Fibroblast of villous mesenchyme (primary cell): ENCODE measurements at regions not wholly inside any gene's neighbourhood (a gene's known extent, or its start where the extent isn't known, plus 50 kb on each side); places are given as distances from the start of the nearest gene placed in this dataset.

Source experiments
- DNase-seq: peaks from one replicate; pipeline ENCODE4 v3.0.0-alpha.2; 2010; ENCODE audit warnings: low read depth
- H3K4me3 ChIP-seq: 2 replicates; pipeline ENCODE4 v1.5.1; 2011; ENCODE audit warnings: low read depth, mild to moderate bottlenecking, low read length
- TF ChIP-seq, protein P1 (sequence below): IDR thresholded peaks from 2 replicates; pipeline ENCODE4 v1.5.1; 2012; ENCODE audit warnings: low read depth, mild to moderate bottlenecking, low read length; ENCODE audit not compliant: insufficient read depth

DNA sequence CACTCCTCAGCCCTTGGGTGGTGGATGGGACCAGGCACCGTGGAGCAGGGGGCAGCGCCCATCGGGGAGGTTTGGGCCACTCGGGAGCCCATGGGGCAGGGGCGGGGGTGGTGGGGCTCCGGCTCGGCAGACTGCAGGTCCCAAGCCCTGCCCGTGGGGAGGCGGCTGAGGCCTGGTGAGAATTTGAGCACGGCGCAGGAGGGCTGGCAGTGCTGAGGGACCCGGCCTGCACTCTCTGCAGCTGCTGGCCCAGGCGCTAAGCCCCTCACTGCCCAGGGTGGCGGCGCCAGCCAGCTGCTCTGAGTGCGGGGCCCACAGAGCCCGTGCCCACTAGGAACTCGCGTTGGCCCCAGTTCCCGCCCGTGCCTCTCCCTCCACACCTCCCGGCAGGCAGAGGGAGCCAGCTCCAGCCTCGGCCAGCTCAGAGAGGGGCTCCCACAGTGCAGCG is 182.1 kb upstream of the OPRM1 start:
- TF ChIP-seq, protein P1, sequence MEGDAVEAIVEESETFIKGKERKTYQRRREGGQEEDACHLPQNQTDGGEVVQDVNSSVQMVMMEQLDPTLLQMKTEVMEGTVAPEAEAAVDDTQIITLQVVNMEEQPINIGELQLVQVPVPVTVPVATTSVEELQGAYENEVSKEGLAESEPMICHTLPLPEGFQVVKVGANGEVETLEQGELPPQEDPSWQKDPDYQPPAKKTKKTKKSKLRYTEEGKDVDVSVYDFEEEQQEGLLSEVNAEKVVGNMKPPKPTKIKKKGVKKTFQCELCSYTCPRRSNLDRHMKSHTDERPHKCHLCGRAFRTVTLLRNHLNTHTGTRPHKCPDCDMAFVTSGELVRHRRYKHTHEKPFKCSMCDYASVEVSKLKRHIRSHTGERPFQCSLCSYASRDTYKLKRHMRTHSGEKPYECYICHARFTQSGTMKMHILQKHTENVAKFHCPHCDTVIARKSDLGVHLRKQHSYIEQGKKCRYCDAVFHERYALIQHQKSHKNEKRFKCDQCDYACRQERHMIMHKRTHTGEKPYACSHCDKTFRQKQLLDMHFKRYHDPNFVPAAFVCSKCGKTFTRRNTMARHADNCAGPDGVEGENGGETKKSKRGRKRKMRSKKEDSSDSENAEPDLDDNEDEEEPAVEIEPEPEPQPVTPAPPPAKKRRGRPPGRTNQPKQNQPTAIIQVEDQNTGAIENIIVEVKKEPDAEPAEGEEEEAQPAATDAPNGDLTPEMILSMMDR, result no peak
- DNase-seq, result no peak

DNA sequence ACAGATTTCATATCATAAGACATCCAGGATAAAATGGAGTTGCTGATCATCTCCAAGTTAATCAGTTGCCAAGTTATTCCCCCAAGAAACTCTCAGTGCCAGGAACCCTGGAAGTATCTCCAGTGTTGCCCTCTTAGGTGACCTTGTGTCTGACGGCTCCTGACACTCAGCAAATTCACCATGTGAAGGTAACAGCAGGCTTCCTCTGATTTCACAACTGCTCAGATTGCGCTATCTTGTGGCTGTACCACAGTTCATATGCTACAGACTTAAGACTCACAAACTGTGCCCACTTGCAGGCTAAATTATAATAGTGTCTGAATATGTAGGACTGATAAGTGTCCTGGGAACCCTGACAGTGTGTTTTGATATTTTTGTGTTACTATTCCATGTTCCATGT is 186.6 kb upstream of the OPRM1 start:
- H3K4me3 ChIP-seq, result no peak overlapping the region
- TF ChIP-seq, protein P1, result no peak
- DNase-seq, result no peak

More for the DNA sequence above, 182.1 kb upstream of the OPRM1 start:
- H3K4me3 ChIP-seq, result no peak overlapping the region

DNA sequence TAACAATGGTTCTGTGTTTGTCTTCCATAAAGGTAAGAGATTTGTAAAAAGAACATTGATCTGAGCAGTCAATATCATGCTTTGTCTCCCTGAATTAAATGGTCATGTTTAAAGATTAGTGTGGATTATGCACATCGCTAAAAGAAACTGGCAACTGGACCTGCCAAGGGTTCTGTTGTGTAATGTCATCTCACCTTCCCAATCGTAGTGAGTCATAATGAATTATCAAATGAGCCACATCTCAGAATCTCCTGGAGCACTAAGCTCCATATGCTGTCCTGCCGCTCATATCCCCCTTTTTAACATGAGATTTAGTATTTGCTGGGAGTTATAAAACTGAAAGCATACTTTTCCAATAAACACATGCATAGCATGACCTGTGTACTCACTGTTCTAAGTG is 187.0 kb upstream of the OPRM1 start:
- H3K4me3 ChIP-seq, result no peak overlapping the region
- no peak for DNase-seq
- TF ChIP-seq, protein P1, result no peak

DNA sequence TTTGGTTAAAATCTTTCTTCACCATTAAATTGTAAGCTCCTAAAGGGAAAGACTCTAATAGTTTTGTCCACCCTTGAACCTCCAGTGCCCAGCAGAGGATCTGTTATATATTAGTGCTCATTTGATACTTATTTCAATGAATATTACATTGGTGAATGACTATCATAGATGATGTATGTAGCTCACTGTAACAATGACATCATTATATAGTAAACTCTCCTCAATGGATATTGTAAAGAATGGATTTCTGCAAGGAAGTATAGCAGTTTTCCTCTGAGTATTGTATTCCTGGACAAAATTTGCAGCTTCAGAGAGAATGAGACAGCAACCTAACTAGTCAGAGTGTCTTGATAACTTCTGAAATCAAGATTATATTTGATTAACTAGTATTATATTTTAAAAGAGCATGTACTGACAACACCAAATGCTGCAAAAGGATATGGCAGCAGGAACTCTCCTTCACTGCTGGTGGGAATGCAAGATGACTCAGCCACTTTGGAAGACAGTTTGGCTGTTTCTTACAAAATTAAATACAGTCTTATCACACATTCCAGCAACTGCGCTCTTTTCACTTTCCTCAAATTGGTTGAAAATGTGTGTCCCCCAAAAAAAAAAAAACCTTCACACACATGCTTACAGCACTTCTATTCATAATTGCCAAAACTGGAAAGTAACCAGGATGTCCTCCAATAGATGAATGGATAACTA is 189.8 kb upstream of the OPRM1 start:
- no peak for DNase-seq
- TF ChIP-seq, protein P1, result no peak
- H3K4me3 ChIP-seq, result no peak overlapping the region

DNA sequence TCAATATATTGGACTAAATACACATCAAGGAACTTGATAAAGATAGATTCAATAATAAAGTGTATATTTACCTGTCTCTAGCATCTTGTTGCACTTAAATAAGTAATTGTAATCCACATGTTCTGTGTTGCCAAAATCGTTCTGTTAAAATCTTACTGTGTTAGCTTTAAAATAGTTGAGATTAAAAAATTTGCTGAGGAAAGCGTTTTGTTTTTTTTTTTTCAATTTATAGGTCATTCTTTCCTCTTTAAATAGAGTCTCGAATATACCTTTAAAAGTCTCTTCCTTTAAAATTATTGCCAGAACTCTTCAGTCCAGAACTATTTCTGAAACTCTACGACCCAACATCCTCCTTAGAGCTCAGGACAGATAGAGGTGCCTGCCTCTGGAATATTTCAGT is 195.6 kb upstream of the OPRM1 start:
- DNase-seq, result no peak
- H3K4me3 ChIP-seq, result no peak overlapping the region
- TF ChIP-seq, protein P1, result no peak

DNA sequence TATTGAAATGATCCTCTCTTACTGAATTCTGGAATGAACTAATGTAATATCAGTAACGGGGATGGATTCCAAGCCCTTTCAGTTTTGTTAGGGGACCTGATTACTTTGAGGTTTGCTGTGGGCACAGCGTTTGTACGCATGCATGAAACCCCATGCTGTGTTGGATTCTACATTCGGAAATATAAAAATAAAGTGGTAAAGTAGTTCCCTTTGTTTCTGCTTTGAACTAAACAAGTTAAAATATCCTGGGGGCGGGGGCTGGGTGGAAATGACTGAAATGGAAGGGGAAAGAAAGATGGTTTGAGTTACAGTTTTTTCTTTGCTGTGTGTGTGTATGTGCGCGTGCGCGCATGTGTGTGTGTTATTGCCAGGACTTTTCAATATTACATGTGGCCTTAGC is 196.5 kb upstream of the OPRM1 start:
- TF ChIP-seq, protein P1, result no peak
- no peak for DNase-seq
- H3K4me3 ChIP-seq, result no peak overlapping the region
